GM23338 (cell line): ENCODE measurements at regions not wholly inside any gene's neighbourhood (a gene's known extent, or its start where the extent isn't known, plus 50 kb on each side); places are given as distances from the start of the nearest gene placed in this dataset.

Experiments used
- ATAC-seq: fragments of 200-7000 bp; cut with Tn5 transposase; 3 replicates; pipeline ENCODE4 v1.9.1; 2020
- DNase-seq: peaks from one replicate; pipeline ENCODE4 v3.0.0-alpha.2; 2015; ENCODE audit warnings: low spot score
- H2AFZ ChIP-seq: fragments of 200-600 bp; sonication (generic); 2 replicates; pipeline ENCODE4 v1.8.0; 2016; ENCODE audit warnings: antibody characterized with exemption, mild to moderate bottlenecking, moderate library complexity
- H3F3A ChIP-seq: fragments of 200-600 bp; sonication (generic); replicated peaks from 2 replicates; pipeline ENCODE4 v1.8.0; 2017; ENCODE audit warnings: antibody characterized with exemption, mixed run types, low read depth
- H3K27ac ChIP-seq: fragments of 200-600 bp; sonication (generic); 2 replicates; pipeline ENCODE4 v1.6.1; 2016; ENCODE audit warnings: low read depth
- H3K27me3 ChIP-seq: fragments of 200-600 bp; sonication (generic); 2 replicates; pipeline ENCODE4 v1.8.0; 2016; ENCODE audit warnings: mild to moderate bottlenecking, mixed run types, moderate library complexity; ENCODE audit not compliant: insufficient read depth
- H3K36me3 ChIP-seq: fragments of 200-600 bp; sonication (generic); 2 replicates; pipeline ENCODE4 v1.8.0; 2016; ENCODE audit warnings: mild to moderate bottlenecking; ENCODE audit not compliant: insufficient read depth
- H3K4me1 ChIP-seq: fragments of 200-600 bp; sonication (generic); 2 replicates; pipeline ENCODE4 v1.8.0; 2016; ENCODE audit warnings: mild to moderate bottlenecking, moderate library complexity; ENCODE audit not compliant: insufficient read depth
- H3K4me2 ChIP-seq: fragments of 200-600 bp; sonication (generic); 2 replicates; pipeline ENCODE4 v1.7.1; 2017; ENCODE audit warnings: mixed run types
- H3K4me3 ChIP-seq: fragments of 200-600 bp; sonication (generic); 2 replicates; pipeline ENCODE4 v1.6.1; 2016; ENCODE audit warnings: mixed run types
- H3K79me2 ChIP-seq: fragments of 200-600 bp; sonication (generic); replicated peaks from 2 replicates; pipeline ENCODE4 v1.8.0; 2017; ENCODE audit warnings: mild to moderate bottlenecking; ENCODE audit not compliant: insufficient read depth
- H3K9me2 ChIP-seq: fragments of 200-600 bp; sonication (generic); 2 replicates; pipeline ENCODE4 v1.8.0; 2017; ENCODE audit not compliant: insufficient read depth
- H4K20me1 ChIP-seq: fragments of 200-600 bp; sonication (generic); replicated peaks from 2 replicates; pipeline ENCODE4 v1.8.0; 2017; ENCODE audit warnings: mild to moderate bottlenecking; ENCODE audit not compliant: insufficient read depth
- H3K27ac Mint-ChIP-seq: 2 replicates; pipeline ENCODE4 v1.8.0; 2020; ENCODE audit warnings: inconsistent platforms, mild to moderate bottlenecking, moderate library complexity, mixed read lengths
- H3K27me3 Mint-ChIP-seq: 3 replicates; pipeline ENCODE4 v1.8.0; 2022; ENCODE audit warnings: low read depth, mild to moderate bottlenecking, moderate library complexity, mixed read lengths, inconsistent platforms; ENCODE audit not compliant: insufficient read depth, poor library complexity
- H3K36me3 Mint-ChIP-seq: 3 replicates; pipeline ENCODE4 v1.8.0; 2021; ENCODE audit warnings: low read depth, mild to moderate bottlenecking, inconsistent platforms, moderate library complexity, mixed read lengths
- H3K4me1 Mint-ChIP-seq: 3 replicates; pipeline ENCODE4 v1.8.0; 2020; ENCODE audit warnings: mild to moderate bottlenecking, inconsistent platforms, mixed read lengths
- H3K4me3 Mint-ChIP-seq: 3 replicates; pipeline ENCODE4 v1.8.0; 2021; ENCODE audit warnings: moderate library complexity, mild to moderate bottlenecking, inconsistent platforms, mixed read lengths
- H3K9me3 Mint-ChIP-seq: 3 replicates; pipeline ENCODE4 v1.8.0; 2020; ENCODE audit warnings: moderate library complexity, mild to moderate bottlenecking, inconsistent platforms, mixed read lengths
- CREB1 ChIP-seq: fragments of 250-450 bp; sonication (Bioruptor Pico); IDR thresholded peaks from 2 replicates; pipeline ENCODE4 v1.5.0; 2020; ENCODE audit warnings: low read depth, mild to moderate bottlenecking, moderate library complexity
- CTCF ChIP-seq, 2 experiments: fragments of 200-600 bp in 1 of 2; sonication (generic) in 1 of 2; conservative IDR thresholded peaks; 2 replicates each; pipeline versions ENCODE4 v1.5.1 to v1.6.1; 2016 to 2017; ENCODE audit warnings: antibody characterized with exemption in 2 of 2, low read depth in 2 of 2, mild to moderate bottlenecking in 2 of 2, moderate library complexity in 1 of 2
- JUNB ChIP-seq: IDR thresholded peaks from one replicate; pipeline ENCODE4 v1.6.1; 2016; ENCODE audit warnings: antibody characterized with exemption; ENCODE audit not compliant: unreplicated experiment
- NANOG ChIP-seq: IDR thresholded peaks from 2 replicates; pipeline ENCODE4 v1.6.1; 2016; ENCODE audit warnings: antibody characterized with exemption, borderline replicate concordance
- POLR2AphosphoS5 ChIP-seq: IDR thresholded peaks from 2 replicates; pipeline ENCODE4 v1.6.1; 2016; ENCODE audit warnings: antibody characterized with exemption, low read depth
- ZNF114 ChIP-seq: fragments of 250-450 bp; sonication (Bioruptor Pico); IDR thresholded peaks from 2 replicates; pipeline ENCODE4 v1.5.0; 2020; ENCODE audit warnings: mild to moderate bottlenecking, moderate library complexity
- ZNF462 ChIP-seq: fragments of 250-450 bp; sonication (Bioruptor Pico); IDR thresholded peaks from 2 replicates; pipeline ENCODE4 v1.5.0; 2020; ENCODE audit warnings: mild to moderate bottlenecking, moderate library complexity

DNA sequence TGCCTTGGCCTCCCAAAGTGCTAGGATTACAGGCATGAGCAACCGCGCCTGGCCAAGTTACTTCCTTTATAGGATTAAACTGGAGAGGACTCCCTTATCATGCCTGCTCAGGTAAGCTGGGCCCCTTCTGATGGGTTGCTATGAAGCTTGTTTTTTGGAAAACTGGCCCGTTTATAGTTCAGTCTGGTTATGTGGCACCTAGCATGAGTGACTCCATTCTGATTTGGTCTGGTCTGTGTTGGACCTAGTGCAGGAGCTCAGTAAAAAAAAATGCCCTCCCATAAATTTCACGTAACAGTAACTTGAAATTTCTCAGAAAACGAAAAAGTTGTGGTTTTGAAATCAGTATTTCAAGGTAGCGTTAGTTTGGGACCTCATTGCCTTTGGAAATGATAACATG is 448.4 kb downstream of the HACE1 start (continued):
- no peak for TF ChIP-seq ZNF462 (CRISPR knock-in tag)

DNA sequence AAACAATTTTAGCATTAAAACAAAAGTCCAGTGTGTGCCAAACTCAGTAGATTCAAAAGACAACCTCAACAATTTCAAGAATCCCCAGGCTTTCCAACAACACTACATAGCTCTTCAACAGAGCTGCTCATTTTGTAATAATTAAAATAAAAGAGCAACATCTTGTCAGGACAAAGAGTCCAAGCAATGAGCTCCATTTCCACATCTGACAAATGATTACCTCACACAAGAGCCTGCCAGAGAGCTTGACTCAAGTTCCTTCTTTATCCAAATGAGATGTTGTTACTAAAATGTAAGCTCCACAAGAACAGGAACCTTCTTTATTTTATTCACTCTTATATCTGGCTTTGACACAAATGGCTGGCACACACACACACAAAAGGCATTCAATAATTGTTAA is 449.8 kb downstream of the HACE1 start:
- Mint-ChIP-seq H3K4me3 (no peak overlapping the region), H3K9me3 (no peaks in the 10 kb centered on the region), H3K27me3 (peaks cover 2% of the 10 kb centered on the region), H3K4me1 (peaks cover 9% of the 10 kb centered on the region; the same call in 2 of the 3 replicates), H3K36me3 (no peaks in the 10 kb centered on the region), H3K27ac (no peak overlapping the region)
- no peaks in the 10 kb centered on the region for H3K79me2 ChIP-seq
- ATAC-seq (no peak), DNase-seq (no peak)
- no peak overlapping the region for H3K4me2 ChIP-seq
- no peaks in the 10 kb centered on the region for H3K36me3 ChIP-seq
- H3K4me1 ChIP-seq, result no peaks in the 10 kb centered on the region
- H3K9me2 ChIP-seq, result no peaks in the 10 kb centered on the region
- no peak overlapping the region for H3K4me3 ChIP-seq
- no peak overlapping the region for H3K27ac ChIP-seq
- H3K27me3 ChIP-seq, result no peaks in the 10 kb centered on the region
- H3F3A ChIP-seq, result no peaks in the 10 kb centered on the region
- TF ChIP-seq JUNB (no peak), NANOG (no peak), CTCF (conservative IDR thresholded peaks at IDR 0.05; ENCODE audit: low read depth in 2 of 2) (no peak), CREB1 (CRISPR knock-in tag) (no peak), POLR2AphosphoS5 (no peak), ZNF114 (CRISPR knock-in tag) (no peak)
- H4K20me1 ChIP-seq, result no peaks in the 10 kb centered on the region
- H2AFZ ChIP-seq, result no peak overlapping the region
